HL-60 (cell line): ENCODE measurements at regions not wholly inside any gene's neighbourhood (a gene's known extent, or its start where the extent isn't known, plus 50 kb on each side); places are given as distances from the start of the nearest gene placed in this dataset.

Experiments
- CTCF ChIP-seq: IDR thresholded peaks from one replicate; pipeline ENCODE4 v1.5.1; 2011; ENCODE audit warnings: low read length, control low read depth, inconsistent platforms; ENCODE audit not compliant: insufficient read depth
- GABPA ChIP-seq: IDR thresholded peaks from 2 replicates; pipeline ENCODE4 v1.6.1; 2012; ENCODE audit warnings: low read depth
- POLR2AphosphoS5 ChIP-seq: IDR thresholded peaks from 2 replicates; pipeline ENCODE4 v1.6.1; 2012; ENCODE audit warnings: low read depth
- REST ChIP-seq: IDR thresholded peaks from 2 replicates; pipeline ENCODE4 v1.6.1; 2012; ENCODE audit warnings: low read depth; ENCODE audit not compliant: insufficient replicate concordance
- SPI1 ChIP-seq: IDR thresholded peaks from 2 replicates; pipeline ENCODE4 v1.6.1; 2012; ENCODE audit warnings: low read depth, mild to moderate bottlenecking, borderline replicate concordance

GRCh38 chr15:72962054-72962702 is 90.1 kb upstream of the NEO1 start:
- TF ChIP-seq CTCF (no peak), GABPA (no peak), POLR2AphosphoS5 (no peak), SPI1 (no peak), REST (no peak)
